CD4-positive, alpha-beta T cell treated with Interleukin-4 for 1 hour (primary cell): ENCODE measurements at regions not wholly inside any gene's neighbourhood (a gene's known extent, or its start where the extent isn't known, plus 50 kb on each side); places are given as distances from the start of the nearest gene placed in this dataset.

Source experiments
- DNase-seq, 2 donors: peaks; one replicate each; pipeline ENCODE4 v3.0.0-alpha.2; 2020 to 2022

- DNase-seq, result no peak
These were observed 50.3 kb downstream of the NAV1 start for GRCh38 chr1:201589186-201589585.

DNA sequence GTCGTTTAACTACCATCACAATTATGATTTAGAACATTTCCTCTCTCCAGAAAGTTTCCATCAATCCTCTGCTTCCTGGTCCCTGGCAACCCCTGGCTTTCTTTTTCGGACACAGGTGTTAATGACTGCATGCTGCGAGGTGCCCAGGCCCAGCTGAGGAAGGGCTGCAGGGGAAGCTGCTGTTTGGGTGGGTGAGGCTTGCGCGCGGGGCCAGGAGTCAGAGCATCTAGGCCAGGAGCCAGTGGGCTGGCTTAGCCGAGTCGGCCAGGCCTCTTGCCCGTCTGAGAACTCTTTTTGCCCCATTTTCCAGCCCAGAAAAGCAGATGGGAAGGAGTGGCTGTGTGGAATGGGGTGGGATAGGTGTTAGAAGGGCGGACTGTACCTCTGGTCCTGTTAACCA is 51.5 kb downstream of the NAV1 start:
- no peak for DNase-seq

- no peak for DNase-seq
These were observed 52.4 kb downstream of the NAV1 start for GRCh38 chr1:201591348-201591747.

- no peak for DNase-seq
These were observed 53.1 kb downstream of the NAV1 start for GRCh38 chr1:201591981-201592380.

DNA sequence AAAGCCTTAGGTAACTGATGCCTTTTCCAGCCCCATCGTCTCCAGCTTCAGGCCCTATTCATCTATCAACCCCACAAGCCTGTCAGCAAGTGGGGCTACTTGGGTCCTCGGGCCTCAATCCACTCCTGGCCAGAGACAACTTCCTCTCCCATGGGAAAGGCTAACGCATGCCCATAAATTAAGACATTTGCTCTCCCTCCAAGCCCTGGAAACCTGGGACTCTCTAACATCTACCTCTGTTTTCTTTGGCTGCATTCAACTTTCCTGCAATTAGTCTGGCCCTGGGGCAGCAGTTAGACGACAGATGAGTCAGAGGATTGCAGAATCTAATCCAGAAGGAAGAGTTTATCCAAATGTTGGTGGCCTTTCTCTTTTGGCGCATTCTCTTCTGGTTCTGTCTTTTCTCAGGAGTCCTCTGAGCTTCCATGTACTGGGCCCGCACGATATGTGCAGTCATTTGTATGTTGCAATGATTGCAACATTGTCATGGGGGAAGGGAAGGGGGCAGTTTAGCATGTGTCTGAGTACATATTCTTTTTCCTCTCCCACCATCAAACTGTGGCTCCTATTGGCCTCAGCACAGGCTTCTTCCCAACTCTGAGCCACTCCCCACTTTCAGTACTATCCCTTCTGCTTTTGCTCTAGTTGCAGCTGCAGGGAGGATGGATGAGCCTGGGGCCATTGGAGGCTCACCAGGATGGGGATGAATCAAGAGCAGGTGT is 54.4 kb downstream of the NAV1 start:
- peak in 1 of 2 donors; percentile 29 for DNase-seq

DNA sequence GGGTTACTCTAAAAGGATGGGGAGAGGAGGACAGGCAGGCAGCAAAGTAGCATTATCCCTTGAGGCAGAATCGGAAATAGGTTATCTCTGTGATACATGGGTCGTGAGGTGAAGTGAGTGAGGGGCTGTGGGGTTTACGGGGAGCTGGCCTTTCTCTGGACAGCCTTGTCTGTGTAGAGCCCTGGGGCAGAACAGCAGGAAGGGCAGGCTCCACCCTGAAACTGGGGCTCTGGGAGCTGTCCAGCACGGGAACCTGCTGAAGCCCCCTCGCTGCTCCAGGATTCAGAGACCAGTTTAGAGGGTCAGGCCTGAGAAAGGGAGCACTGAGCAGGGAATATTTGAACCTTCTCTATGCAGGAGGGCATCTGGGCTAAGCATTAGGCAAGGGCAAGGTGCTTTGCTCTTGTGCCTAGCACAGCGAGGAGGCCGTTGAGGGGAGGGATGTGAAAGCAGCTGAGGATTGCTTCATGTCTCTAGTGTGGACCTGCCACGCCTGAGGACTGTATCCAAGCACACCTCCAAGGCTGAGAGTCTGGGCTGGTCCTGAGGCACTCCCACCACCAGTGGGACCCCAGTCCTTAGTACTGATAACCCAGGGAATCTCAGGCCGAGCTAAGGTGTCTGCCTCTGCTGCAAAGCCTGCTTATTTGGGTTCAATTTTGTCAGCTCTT is 55.8 kb downstream of the NAV1 start:
- DNase-seq, result no peak

- DNase-seq, result no peak
These were observed 56.5 kb downstream of the NAV1 start for GRCh38 chr1:201595381-201595780.

DNA sequence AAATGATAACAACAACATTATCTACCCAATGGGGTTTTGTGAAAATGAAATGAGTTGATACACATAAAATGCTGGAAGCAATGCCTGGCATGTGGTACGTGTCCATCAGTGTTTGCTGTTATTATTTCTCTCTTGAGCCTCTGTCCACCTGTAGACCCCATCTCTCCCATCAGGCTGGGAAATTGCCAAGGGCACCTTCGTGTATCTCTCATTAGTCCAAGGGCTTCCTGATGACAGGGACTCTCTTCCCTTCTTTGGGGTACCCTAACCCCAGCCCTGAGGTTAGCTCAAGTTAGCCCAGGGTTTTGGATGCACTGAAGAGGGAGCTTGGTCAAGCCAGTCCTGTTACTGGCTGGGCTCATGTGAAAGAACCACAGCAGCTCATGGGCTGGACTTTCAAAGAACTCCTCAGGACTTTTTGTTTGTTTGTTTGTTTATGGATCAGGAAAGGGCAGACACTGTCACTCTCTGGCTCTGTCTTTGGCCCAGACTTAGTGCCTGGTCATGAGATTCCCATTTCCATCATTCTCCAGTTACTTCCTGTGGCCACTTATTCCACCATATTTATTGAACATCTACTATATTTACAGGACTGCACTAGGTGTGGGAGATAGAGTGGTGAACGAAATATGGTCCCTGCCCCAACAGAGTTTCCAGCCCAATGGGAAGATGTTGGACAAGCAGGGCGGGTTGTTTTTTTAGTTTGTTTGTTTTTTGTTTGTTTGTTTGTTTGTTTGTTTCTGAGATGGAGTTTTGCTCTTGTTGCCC is 57.4 kb downstream of the NAV1 start:
- no peak for DNase-seq

- no peak for DNase-seq
These were observed 58.8 kb downstream of the NAV1 start for GRCh38 chr1:201597551-201598230.

- DNase-seq, result no peak
These were observed 59.5 kb downstream of the NAV1 start for GRCh38 chr1:201598396-201598795.

- no peak for DNase-seq
These were observed 60.0 kb downstream of the NAV1 start for GRCh38 chr1:201598973-201599372.

DNA sequence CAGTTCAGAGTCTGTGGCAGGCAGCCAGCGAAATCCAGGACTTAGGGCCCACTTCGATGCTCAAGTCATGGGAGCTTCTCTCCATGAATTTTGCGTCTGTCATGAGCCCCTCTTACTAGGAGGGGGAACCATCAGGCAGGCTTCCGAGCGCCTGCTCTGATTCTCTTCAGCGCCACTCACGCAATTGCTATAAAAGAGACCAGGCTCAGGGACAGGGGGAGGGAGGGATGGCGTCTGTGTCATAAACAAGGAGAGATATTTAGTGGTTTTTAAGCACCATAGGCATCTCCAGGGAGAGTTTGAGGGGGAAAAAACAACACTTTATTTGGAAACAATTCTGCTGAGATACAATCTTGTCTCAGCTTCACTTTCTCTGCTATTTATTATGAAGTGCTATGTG is 60.6 kb downstream of the NAV1 start:
- no peak for DNase-seq

DNA sequence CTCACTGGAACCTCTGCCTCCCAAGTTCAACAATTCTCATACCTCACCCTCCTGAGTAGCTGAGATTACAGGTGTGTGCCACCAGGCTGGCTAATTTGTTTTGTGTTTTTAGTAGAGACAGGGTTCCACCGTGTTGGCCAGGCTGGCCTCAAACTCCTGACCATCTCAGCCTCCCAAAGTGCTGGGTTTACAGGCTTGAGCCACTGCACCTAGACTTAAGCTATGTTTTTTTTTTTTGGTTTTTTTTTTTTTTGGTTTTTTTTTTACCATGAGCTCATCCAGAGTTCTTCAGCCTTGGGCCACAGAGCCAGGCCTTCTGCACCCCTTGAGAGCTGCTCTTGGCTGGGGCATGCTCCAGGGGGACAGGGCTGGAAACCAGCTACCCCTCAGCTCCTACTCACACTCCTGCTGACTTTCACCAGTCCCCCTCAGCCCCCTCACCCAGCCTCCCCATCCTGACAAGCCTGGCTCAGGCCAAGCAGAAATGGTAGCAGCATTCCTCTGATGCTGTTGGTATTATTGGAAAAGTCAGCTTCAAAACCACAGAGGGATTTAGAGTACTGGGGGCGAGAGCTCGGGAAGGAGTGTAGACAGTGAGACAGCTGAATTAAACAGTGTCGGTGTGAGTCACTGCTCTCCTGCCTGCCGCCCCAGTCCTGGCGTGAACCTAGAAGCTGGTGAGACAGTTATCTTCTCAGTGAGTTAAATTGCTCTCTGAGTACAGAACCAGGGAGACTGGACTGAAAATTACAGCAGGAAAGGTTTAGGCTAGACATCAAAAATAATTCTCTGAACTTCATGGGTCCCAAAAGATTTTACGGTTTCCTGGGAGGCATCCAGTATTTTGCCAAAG is 63.7 kb downstream of the NAV1 start:
- DNase-seq, result no peak

GRCh38 chr1:201603613-201604232 is 64.8 kb downstream of the NAV1 start:
- no peak for DNase-seq

- DNase-seq, result no peak
These were observed 66.6 kb downstream of the NAV1 start for GRCh38 chr1:201605385-201606010.

- DNase-seq, result no peak
These were observed 67.2 kb downstream of the NAV1 start for GRCh38 chr1:201606096-201606495.

- no peak for DNase-seq
These were observed 67.7 kb downstream of the NAV1 start for GRCh38 chr1:201606623-201607022.

DNA sequence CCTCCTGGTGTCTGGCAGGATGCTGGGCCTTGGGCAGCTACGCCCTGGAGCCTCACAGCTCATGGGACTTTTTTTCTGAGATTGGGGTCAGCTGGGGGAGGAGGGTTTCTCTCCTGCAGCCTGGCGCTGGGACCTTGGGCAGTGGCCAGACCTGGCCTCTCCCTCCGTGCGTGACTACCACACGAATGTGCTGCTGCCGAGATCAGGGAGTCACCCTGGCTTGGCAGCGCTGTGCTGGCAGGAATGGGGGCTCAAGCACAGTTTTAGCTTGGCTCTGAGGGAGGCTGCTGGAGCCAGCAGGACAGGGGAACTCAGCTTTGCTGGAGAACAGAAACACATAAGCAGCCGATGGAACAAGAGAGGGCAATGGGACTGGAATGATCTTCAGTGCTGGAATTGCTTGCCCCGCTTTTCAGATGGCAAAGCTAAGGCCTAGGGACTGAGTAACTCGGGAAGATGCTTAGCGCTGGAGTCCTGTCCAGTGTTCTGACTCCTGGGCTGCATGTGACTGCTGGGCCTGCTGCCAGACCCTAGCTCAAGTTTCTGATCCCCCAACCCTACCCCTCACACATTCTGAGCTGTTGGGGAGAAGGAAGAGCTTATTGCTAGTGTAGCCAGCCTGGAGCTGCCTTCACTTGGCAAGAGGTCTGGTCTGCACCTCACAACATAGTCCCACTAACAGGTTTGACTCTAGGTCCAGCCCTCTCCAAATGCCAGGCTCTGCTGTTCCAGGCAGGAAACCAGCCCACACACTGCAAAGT is 69.9 kb downstream of the NAV1 start:
- DNase-seq, result no peak

DNA sequence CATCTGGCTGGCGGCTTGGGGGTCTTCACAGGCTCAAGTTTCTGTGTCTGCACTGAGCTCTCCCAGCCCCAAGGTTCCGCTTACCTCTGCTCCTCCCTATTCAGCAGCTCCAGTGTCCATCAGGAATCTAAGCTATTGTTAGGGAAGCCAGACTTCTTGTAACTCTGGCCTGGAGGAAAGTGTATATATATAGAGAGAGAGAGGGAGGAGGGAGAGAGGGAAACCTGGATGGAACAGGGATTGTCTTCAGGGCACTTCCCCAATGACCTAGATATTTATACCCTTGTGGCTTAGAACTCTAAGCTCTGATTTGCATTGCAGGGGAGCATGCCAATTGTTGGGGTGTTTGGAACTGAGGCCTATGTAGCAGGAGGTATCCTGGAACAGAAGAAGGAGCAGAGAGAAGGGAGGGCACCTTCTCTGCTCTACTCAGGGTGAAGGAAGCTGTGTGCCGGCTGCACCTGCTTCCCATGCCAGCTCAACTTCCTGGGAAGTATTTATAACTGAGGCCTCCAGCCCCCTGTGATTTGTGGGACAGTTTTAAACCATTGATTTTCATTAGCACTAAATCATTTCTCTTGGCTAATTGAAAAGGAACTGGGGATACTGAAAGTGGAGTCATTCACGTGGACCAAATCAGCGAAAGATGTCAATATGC is 70.9 kb downstream of the NAV1 start:
- DNase-seq, result no peak

GRCh38 chr1:201610858-201611257 is 71.9 kb downstream of the NAV1 start:
- DNase-seq, result no peak
